ENCODE measurements at regions not wholly inside any gene's neighbourhood (a gene's known extent, or its start where the extent isn't known, plus 50 kb on each side); places are given as distances from the start of the nearest gene placed in this dataset.

DNA sequence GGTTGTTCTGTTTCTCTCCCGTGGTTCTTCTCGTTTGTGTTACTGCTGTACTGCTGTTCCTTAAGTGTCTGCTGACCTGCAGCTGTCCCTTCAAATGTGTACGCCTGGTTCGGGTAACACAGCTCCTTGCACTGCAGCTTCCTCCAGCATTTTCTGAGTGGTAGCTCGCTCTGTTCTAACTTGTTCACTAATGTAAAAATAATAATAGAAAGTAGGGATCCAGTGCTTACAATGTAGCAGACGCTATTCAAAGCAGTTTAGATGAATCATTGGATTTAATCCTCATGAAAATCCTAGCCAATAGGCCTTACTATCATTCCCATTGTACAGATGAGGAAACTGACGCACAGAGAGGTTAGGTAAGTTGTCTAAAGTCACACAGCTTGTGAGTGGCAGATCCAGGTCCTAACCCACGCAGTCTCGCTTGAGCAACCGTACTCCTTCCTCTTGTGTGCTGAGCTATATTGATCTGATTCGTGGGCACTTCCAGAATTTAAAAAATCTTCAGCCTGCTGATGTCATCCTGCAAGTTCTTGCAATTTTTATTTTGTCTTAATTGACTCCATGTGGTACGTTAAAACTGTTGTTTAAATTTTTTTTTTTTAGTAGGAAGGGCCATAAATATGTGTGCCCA, 448.2 kb upstream of the FAT1 start:
- Histone ChIP-seq H4K8ac (replicated peaks; ENCODE audit: insufficient read length, low read depth, low read length) (no peak overlapping the region), H3K23ac (ENCODE audit: insufficient read length, low read depth, low read length) (no peak overlapping the region), H3K23me2 (ENCODE audit: insufficient read length, low read depth, low read length, poor library complexity, severe bottlenecking) (no peaks in the 10 kb centered on the region), H3K9ac (ENCODE audit: extremely low read depth, insufficient read length, low read length) (no peak overlapping the region), H3K27ac (ENCODE audit: insufficient read length, low read depth, low read length) (no peak overlapping the region), H3K18ac (ENCODE audit: insufficient read length, low read depth, low read length) (no peak overlapping the region), H3K27me3 (ENCODE audit: insufficient read depth, low read length) (no peaks in the 10 kb centered on the region), H2AFZ (ENCODE audit: low read length) (no peak overlapping the region), H3K4ac (ENCODE audit: low read depth, low read length) (no peak overlapping the region), H3K79me2 (ENCODE audit: insufficient read depth, low read length) (no peaks in the 10 kb centered on the region), H2BK15ac (ENCODE audit: low read depth, low read length) (no peak overlapping the region), H2AK5ac (ENCODE audit: insufficient read length, low read length) (no peak overlapping the region), H3K79me1 (ENCODE audit: insufficient read depth, low read depth, low read length, poor library complexity, severe bottlenecking) (no peaks in the 10 kb centered on the region), H2BK5ac (ENCODE audit: insufficient read length, low read length) (no peak overlapping the region), H4K91ac (ENCODE audit: insufficient read length, low read depth, low read length) (no peak overlapping the region), H4K5ac (ENCODE audit: insufficient read length, low read depth, low read length) (no peak overlapping the region), H3K56ac (ENCODE audit: insufficient read length, low read depth, low read length) (no peak overlapping the region), H3K14ac (ENCODE audit: insufficient read depth, low read length) (no peak overlapping the region), H2BK120ac (ENCODE audit: low read depth, low read length, poor library complexity, severe bottlenecking) (no peak overlapping the region), H2BK20ac (ENCODE audit: low read depth, low read length, poor library complexity, severe bottlenecking) (no peak overlapping the region), H3K4me2 (ENCODE audit: insufficient read depth, insufficient read length, low read length) (no peak overlapping the region), H4K20me1 (ENCODE audit: control insufficient read depth, insufficient read depth, insufficient read length) (no peaks in the 10 kb centered on the region), H2BK12ac (ENCODE audit: insufficient read length, low read depth, low read length) (no peak overlapping the region), H3T11ph (ENCODE audit: low read length) (no peak overlapping the region), H3K9me3 (ENCODE audit: control insufficient read depth, low read depth, low read length) (no peaks in the 10 kb centered on the region), H3K4me1 (ENCODE audit: insufficient read depth, low read length) (no peaks in the 10 kb centered on the region)
- Mint-ChIP-seq H3K27ac (no peak overlapping the region), H3K36me3 (ENCODE audit: insufficient read depth in 1 of 3, low read depth in 3 of 3) (no peaks in the 10 kb centered on the region), H3K9me3 (no peaks in the 10 kb centered on the region; a peak in 1 of 5 replicates), H3K4me3 (no peak overlapping the region), H3K4me1 (no peaks in the 10 kb centered on the region), H3K27me3 (ENCODE audit: low read depth) (no peaks in the 10 kb centered on the region; the same call in 1 of the 2 replicates)
- no peak for DNase-seq
- no peak for TF ChIP-seq CTCF (conservative IDR thresholded peaks at IDR 0.05)
- no CpG with 5 or more reads among the region's 12 CpGs for WGBS (ENCODE audit: extremely low coverage, insufficient read length, low lambda C conversion rate)
